Activated T-cell treated with anti-CD3 and anti-CD28 coated beads, Interleukin-2, amount 50 U/mL, for 1 hour (primary cell): ENCODE measurements at regions not wholly inside any gene's neighbourhood (a gene's known extent, or its start where the extent isn't known, plus 50 kb on each side); places are given as distances from the start of the nearest gene placed in this dataset.

Source experiments
- DNase-seq: peaks from one replicate; pipeline ENCODE4 v3.0.0-alpha.2; 2020

- DNase-seq = no peak
Observed at GRCh38 chr12:111173391-111173790, 195.5 kb downstream of the PHETA1 start.

GRCh38 chr12:111172786-111173185 lies 196.1 kb downstream of the PHETA1 start:
- DNase-seq = no peak

GRCh38 chr12:111171832-111172231 lies 197.1 kb downstream of the PHETA1 start:
- DNase-seq = no peak

- DNase-seq = no peak
Observed at GRCh38 chr12:111171345-111171744, 197.6 kb downstream of the PHETA1 start.

- DNase-seq = no peak
Observed at GRCh38 chr12:111170543-111170942, 198.4 kb downstream of the PHETA1 start.

- DNase-seq = no peak
Observed at GRCh38 chr12:111169456-111169855, 199.4 kb downstream of the PHETA1 start.

- DNase-seq = no peak
Observed at GRCh38 chr12:111169032-111169431, 199.9 kb downstream of the PHETA1 start.

GRCh38 chr12:111168009-111168900 lies 200.6 kb downstream of the PHETA1 start:
- DNase-seq = no peak

- DNase-seq = no peak
Observed at GRCh38 chr12:111166779-111167540, 201.9 kb downstream of the PHETA1 start.

- DNase-seq = no peak
Observed at GRCh38 chr12:111164833-111165525, 203.9 kb downstream of the PHETA1 start.

- DNase-seq = no peak
Observed at GRCh38 chr12:111163422-111163821, 205.5 kb downstream of the PHETA1 start.

GRCh38 chr12:111161898-111162297 lies 207.0 kb downstream of the PHETA1 start:
- DNase-seq = no peak

GRCh38 chr12:111160350-111161241 lies 208.3 kb downstream of the PHETA1 start:
- DNase-seq = no peak

- no peak for DNase-seq
Observed at GRCh38 chr12:111158992-111159391, 209.9 kb downstream of the PHETA1 start.

- DNase-seq = no peak
Observed at GRCh38 chr12:111157486-111157885, 211.4 kb downstream of the PHETA1 start.

- DNase-seq = no peak
Observed at GRCh38 chr12:111156304-111156703, 212.6 kb downstream of the PHETA1 start.

- DNase-seq = no peak
Observed at GRCh38 chr12:111155521-111155920, 213.4 kb downstream of the PHETA1 start.

GRCh38 chr12:111155020-111155419 lies 213.9 kb downstream of the PHETA1 start:
- no peak for DNase-seq

GRCh38 chr12:111154147-111154834 lies 214.6 kb downstream of the PHETA1 start:
- no peak for DNase-seq

- no peak for DNase-seq
Observed at GRCh38 chr12:111152561-111152960, 216.3 kb downstream of the PHETA1 start.
